ENCODE measurements at regions not wholly inside any gene's neighbourhood (a gene's known extent, or its start where the extent isn't known, plus 50 kb on each side); places are given as distances from the start of the nearest gene placed in this dataset.

- no peak for TF ChIP-seq ZBTB10 (CRISPR knock-in tag; IDR thresholded peaks at IDR 0.05; ENCODE audit: borderline replicate concordance)
- no peak for TF ChIP-seq CEBPB (IDR thresholded peaks at IDR 0.05; ENCODE audit: borderline replicate concordance, low read depth, low read length)
- TF ChIP-seq BRD4 (CRISPR knock-in tag; IDR thresholded peaks at IDR 0.05), result no peak
- no peak for TF ChIP-seq EZH2 (conservative IDR thresholded peaks at IDR 0.05; ENCODE audit: low read depth, low read length)
- no peak for TF ChIP-seq HES4 (CRISPR knock-in tag; IDR thresholded peaks at IDR 0.05; ENCODE audit: borderline replicate concordance)
- TF ChIP-seq, protein P1, sequence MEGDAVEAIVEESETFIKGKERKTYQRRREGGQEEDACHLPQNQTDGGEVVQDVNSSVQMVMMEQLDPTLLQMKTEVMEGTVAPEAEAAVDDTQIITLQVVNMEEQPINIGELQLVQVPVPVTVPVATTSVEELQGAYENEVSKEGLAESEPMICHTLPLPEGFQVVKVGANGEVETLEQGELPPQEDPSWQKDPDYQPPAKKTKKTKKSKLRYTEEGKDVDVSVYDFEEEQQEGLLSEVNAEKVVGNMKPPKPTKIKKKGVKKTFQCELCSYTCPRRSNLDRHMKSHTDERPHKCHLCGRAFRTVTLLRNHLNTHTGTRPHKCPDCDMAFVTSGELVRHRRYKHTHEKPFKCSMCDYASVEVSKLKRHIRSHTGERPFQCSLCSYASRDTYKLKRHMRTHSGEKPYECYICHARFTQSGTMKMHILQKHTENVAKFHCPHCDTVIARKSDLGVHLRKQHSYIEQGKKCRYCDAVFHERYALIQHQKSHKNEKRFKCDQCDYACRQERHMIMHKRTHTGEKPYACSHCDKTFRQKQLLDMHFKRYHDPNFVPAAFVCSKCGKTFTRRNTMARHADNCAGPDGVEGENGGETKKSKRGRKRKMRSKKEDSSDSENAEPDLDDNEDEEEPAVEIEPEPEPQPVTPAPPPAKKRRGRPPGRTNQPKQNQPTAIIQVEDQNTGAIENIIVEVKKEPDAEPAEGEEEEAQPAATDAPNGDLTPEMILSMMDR (CRISPR knock-in tag; IDR thresholded peaks at IDR 0.05), result no peak
- TF ChIP-seq MAFG (CRISPR knock-in tag; IDR thresholded peaks at IDR 0.05), result no peak
- TF ChIP-seq SMC3 (IDR thresholded peaks at IDR 0.05; ENCODE audit: low read length), result no peak
- no peak for TF ChIP-seq NR2F1 (CRISPR knock-in tag; IDR thresholded peaks at IDR 0.05)
- TF ChIP-seq PHF8 (CRISPR knock-in tag; IDR thresholded peaks at IDR 0.05), result no peak
- no peak for TF ChIP-seq ZHX1 (CRISPR knock-in tag; IDR thresholded peaks at IDR 0.05; ENCODE audit: low read depth)
- no peak for TF ChIP-seq TGIF2 (CRISPR knock-in tag; IDR thresholded peaks at IDR 0.05)
- no peak for TF ChIP-seq GTF2F1 (IDR thresholded peaks at IDR 0.05; ENCODE audit: low read length)
- no peak for TF ChIP-seq KDM5B (CRISPR knock-in tag; IDR thresholded peaks at IDR 0.05; ENCODE audit: borderline replicate concordance)
Measured at GRCh38 chr1:200245473-200245872, 164.4 kb downstream of the ZNF281 start.

Data from HepG2 (cell line).